COLO829 (cell line): ENCODE measurements at regions not wholly inside any gene's neighbourhood (a gene's known extent, or its start where the extent isn't known, plus 50 kb on each side); places are given as distances from the start of the nearest gene placed in this dataset.
"Not testable (repeated sequence)": the region's sequence is repeated elsewhere in the genome, so short reads cannot be mapped to it uniquely, and the experiment has no call there.

ENCODE experiments used
- DNase-seq: peaks from one replicate; pipeline ENCODE4 v3.0.0; 2012; ENCODE audit warnings: low spot score

DNA sequence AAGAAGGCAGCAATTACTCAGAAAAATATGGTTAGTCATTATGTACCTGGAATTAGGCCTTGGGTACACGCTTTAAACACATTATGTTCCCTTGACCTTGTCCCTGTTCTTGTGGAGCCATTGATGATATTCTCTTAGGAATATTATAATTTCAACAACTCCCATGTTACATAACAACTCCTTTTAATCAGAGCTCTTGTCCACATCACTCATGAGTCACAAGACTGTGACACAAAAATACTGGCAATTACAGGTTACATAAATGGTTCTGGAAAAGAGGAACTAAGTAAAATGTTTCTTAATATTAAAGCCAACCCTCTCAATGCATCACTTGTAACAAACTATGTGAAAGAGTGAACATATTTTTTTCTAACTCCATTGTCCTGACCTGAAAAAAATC, 143.8 kb upstream of the PCLO start:
- DNase-seq: no peak

- DNase-seq: no peak
Observed at GRCh38 chr7:83305027-83305426, 142.3 kb upstream of the PCLO start.

GRCh38 chr7:83301416-83301815, 138.7 kb upstream of the PCLO start:
- no peak for DNase-seq

- DNase-seq: no peak
Observed at GRCh38 chr7:83290211-83290610, 127.5 kb upstream of the PCLO start.

- DNase-seq: no peak
Observed at GRCh38 chr7:83289419-83289993, 126.8 kb upstream of the PCLO start.

GRCh38 chr7:83280671-83281070, 118.0 kb upstream of the PCLO start:
- no peak for DNase-seq

DNA sequence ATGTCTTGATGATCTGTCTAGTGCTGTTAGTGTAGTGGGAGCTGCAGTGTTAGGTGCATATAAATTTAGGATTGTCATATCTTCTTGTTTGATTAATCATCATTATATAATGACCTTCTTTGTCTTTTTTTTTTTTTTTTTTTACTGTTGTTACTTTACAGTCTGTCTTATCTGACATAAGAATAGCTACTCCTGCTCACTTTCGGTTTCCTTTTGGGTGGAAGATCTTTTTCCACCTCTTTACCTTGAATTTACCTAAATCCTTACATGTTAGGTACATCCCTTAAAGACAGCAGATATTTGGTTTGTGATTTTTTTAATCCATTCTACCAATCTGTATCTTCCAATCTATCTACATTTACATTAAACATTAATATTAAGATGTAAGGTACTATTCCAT, 113.6 kb upstream of the PCLO start:
- no peak for DNase-seq

GRCh38 chr7:83273699-83274098, 111.0 kb upstream of the PCLO start:
- DNase-seq: no peak

- peak; percentile 40 for DNase-seq
Observed at GRCh38 chr7:83271212-83272099, 108.8 kb upstream of the PCLO start.

GRCh38 chr7:83270407-83270806, 107.7 kb upstream of the PCLO start:
- DNase-seq: peak; percentile 8

DNA sequence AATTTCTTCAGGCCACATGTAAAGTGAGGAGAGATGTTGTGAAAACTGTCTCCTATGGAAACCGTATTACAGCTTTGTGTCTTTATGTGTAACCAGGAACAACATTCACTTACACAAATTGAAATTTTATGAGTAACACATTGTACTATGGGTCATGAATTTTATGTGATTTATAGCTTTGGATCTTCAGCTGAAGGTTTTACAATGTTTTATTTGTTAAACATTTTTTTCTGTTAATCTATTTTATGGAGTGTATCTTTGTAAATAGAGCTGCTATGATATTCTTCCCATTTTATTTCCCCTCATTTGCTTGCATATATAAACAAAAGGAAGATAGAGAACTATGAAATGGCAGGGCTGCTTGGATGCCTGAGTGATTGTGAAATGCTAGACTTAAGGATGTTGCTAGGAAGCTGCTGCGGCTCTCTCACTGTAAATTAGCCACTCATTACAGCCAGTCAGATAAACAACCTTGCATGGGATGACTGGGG, 104.5 kb upstream of the PCLO start:
- no peak for DNase-seq

GRCh38 chr7:83263442-83264034, 100.9 kb upstream of the PCLO start:
- DNase-seq: not testable (repeated sequence)

GRCh38 chr7:83259064-83259463, 96.4 kb upstream of the PCLO start:
- DNase-seq: no peak

GRCh38 chr7:83248000-83248399, 85.3 kb upstream of the PCLO start:
- DNase-seq: no peak

GRCh38 chr7:83219231-83219630, 56.5 kb upstream of the PCLO start:
- not testable (repeated sequence) for DNase-seq

- no peak for DNase-seq
Observed at GRCh38 chr7:83212883-83213282, 50.2 kb upstream of the PCLO start.
